ENCODE measurements at regions not wholly inside any gene's neighbourhood (a gene's known extent, or its start where the extent isn't known, plus 50 kb on each side); places are given as distances from the start of the nearest gene placed in this dataset.

GRCh38 chr3:159798951-159799350 lies 189.7 kb upstream of the IL12A start:
- in situ Hi-C loops (cut with HindIII; ENCODE audit: low sequenced_read_pairs): no loop called here

GRCh38 chr3:159800434-159801155 lies 188.0 kb upstream of the IL12A start:
- in situ Hi-C loops (cut with HindIII; ENCODE audit: low sequenced_read_pairs): loop anchor here (25.0 kb wide), 1 partner anchor 188 kb away; no protein-coding TSS in a partner anchor

- in situ Hi-C loops (cut with HindIII; ENCODE audit: low sequenced_read_pairs): loop anchor here (25.0 kb wide), 1 partner anchor 191 kb away; no protein-coding TSS in a partner anchor
Measured at GRCh38 chr3:159802864-159803263, 185.8 kb upstream of the IL12A start.

GRCh38 chr3:159803459-159803858 lies 185.2 kb upstream of the IL12A start:
- in situ Hi-C loops (cut with HindIII; ENCODE audit: low sequenced_read_pairs): loop anchor here (25.0 kb wide), 1 partner anchor 191 kb away; no protein-coding TSS in a partner anchor

GRCh38 chr3:159804726-159805410 lies 183.8 kb upstream of the IL12A start:
- in situ Hi-C loops (cut with HindIII; ENCODE audit: low sequenced_read_pairs): loop anchor here (25.0 kb wide), 1 partner anchor 193 kb away; no protein-coding TSS in a partner anchor

- in situ Hi-C loops (cut with HindIII; ENCODE audit: low sequenced_read_pairs): loop anchor here (25.0 kb wide), 1 partner anchor 193 kb away; no protein-coding TSS in a partner anchor
Measured at GRCh38 chr3:159805411-159805772, 183.2 kb upstream of the IL12A start.

- in situ Hi-C loops (cut with HindIII; ENCODE audit: low sequenced_read_pairs): loop anchor here (25.0 kb wide), 1 partner anchor 194 kb away; no protein-coding TSS in a partner anchor
Measured at GRCh38 chr3:159806412-159806811, 182.2 kb upstream of the IL12A start.

GRCh38 chr3:159807137-159808040 lies 181.2 kb upstream of the IL12A start:
- in situ Hi-C loops (cut with HindIII; ENCODE audit: low sequenced_read_pairs): loop anchor here (25.0 kb wide), 1 partner anchor 195 kb away; no protein-coding TSS in a partner anchor

GRCh38 chr3:159813822-159814531 lies 174.7 kb upstream of the IL12A start:
- in situ Hi-C loops (cut with HindIII; ENCODE audit: low sequenced_read_pairs): loop anchor here (25.0 kb wide), 1 partner anchor 202 kb away; no protein-coding TSS in a partner anchor

GRCh38 chr3:159816512-159816911 lies 172.1 kb upstream of the IL12A start:
- in situ Hi-C loops (cut with HindIII; ENCODE audit: low sequenced_read_pairs): loop anchor here (25.0 kb wide), 1 partner anchor 204 kb away; no protein-coding TSS in a partner anchor

GRCh38 chr3:159817126-159817525 lies 171.5 kb upstream of the IL12A start:
- in situ Hi-C loops (cut with HindIII; ENCODE audit: low sequenced_read_pairs): loop anchor here (25.0 kb wide), 1 partner anchor 205 kb away; no protein-coding TSS in a partner anchor

GRCh38 chr3:159817571-159817970 lies 171.1 kb upstream of the IL12A start:
- in situ Hi-C loops (cut with HindIII; ENCODE audit: low sequenced_read_pairs): loop anchor here (25.0 kb wide), 1 partner anchor 205 kb away; no protein-coding TSS in a partner anchor

GRCh38 chr3:159818399-159818798 lies 170.2 kb upstream of the IL12A start:
- in situ Hi-C loops (cut with HindIII; ENCODE audit: low sequenced_read_pairs): loop anchor here (25.0 kb wide), 1 partner anchor 206 kb away; no protein-coding TSS in a partner anchor

GRCh38 chr3:159818997-159819500 lies 169.6 kb upstream of the IL12A start:
- in situ Hi-C loops (cut with HindIII; ENCODE audit: low sequenced_read_pairs): loop anchor here (25.0 kb wide), 1 partner anchor 207 kb away; no protein-coding TSS in a partner anchor

- in situ Hi-C loops (cut with HindIII; ENCODE audit: low sequenced_read_pairs): loop anchor here (25.0 kb wide), 1 partner anchor 207 kb away; no protein-coding TSS in a partner anchor
Measured at GRCh38 chr3:159819676-159820075, 169.0 kb upstream of the IL12A start.

GRCh38 chr3:159821110-159821509 lies 167.5 kb upstream of the IL12A start:
- in situ Hi-C loops (cut with HindIII; ENCODE audit: low sequenced_read_pairs): loop anchor here (25.0 kb wide), 1 partner anchor 209 kb away; no protein-coding TSS in a partner anchor

GRCh38 chr3:159821736-159822135 lies 166.9 kb upstream of the IL12A start:
- in situ Hi-C loops (cut with HindIII; ENCODE audit: low sequenced_read_pairs): loop anchor here (25.0 kb wide), 1 partner anchor 209 kb away; no protein-coding TSS in a partner anchor

GRCh38 chr3:159823780-159824179 lies 164.9 kb upstream of the IL12A start:
- in situ Hi-C loops (cut with HindIII; ENCODE audit: low sequenced_read_pairs): loop anchor here (25.0 kb wide), 1 partner anchor 211 kb away; no protein-coding TSS in a partner anchor

- in situ Hi-C loops (cut with HindIII; ENCODE audit: low sequenced_read_pairs): loop anchor here (25.0 kb wide), 1 partner anchor 212 kb away; no protein-coding TSS in a partner anchor
Measured at GRCh38 chr3:159824333-159824732, 164.3 kb upstream of the IL12A start.

All from DLD1 (cell line).